ENCODE measurements at regions not wholly inside any gene's neighbourhood (a gene's known extent, or its start where the extent isn't known, plus 50 kb on each side); places are given as distances from the start of the nearest gene placed in this dataset.
"Not testable (repeated sequence)": the region's sequence is repeated elsewhere in the genome, so short reads cannot be mapped to it uniquely, and the experiment has no call there.

GRCh38 chr7:123264820-123265219 is 65.1 kb upstream of the SLC13A1 start:
- not testable (repeated sequence) for DNase-seq (ENCODE audit: extremely low read depth, low read depth)

GRCh38 chr7:123260428-123260960 is 60.7 kb upstream of the SLC13A1 start:
- DNase-seq (ENCODE audit: extremely low read depth, low read depth), result no peak

GRCh38 chr7:123259759-123260158 is 60.0 kb upstream of the SLC13A1 start:
- no peak for DNase-seq (ENCODE audit: extremely low read depth, low read depth)

Measured in NCI-H460 (cell line).